Keratinocyte (primary cell): ENCODE measurements at regions not wholly inside any gene's neighbourhood (a gene's known extent, or its start where the extent isn't known, plus 50 kb on each side); places are given as distances from the start of the nearest gene placed in this dataset.
A peak's percentile ranks its signal among the peaks of the same experiment; 100 is the strongest.

ENCODE experiments used
- DNase-seq: peaks from one replicate; pipeline ENCODE4 v3.0.0-alpha.2; 2011; ENCODE audit warnings: low read depth, missing footprints, low spot score
- FAIRE-seq: peaks from 2 replicates; lab custom pipeline; 2011; peaks lifted over from hg19 to GRCh38; lab: Jason Lieb, UNC
- H2AFZ ChIP-seq: 2 replicates; pipeline ENCODE4 v1.6.0; 2012; ENCODE audit warnings: low read length, control low read depth, inconsistent platforms; ENCODE audit not compliant: control insufficient read depth
- H3K27ac ChIP-seq: 2 replicates; pipeline ENCODE4 v1.5.1; 2011; ENCODE audit warnings: low read length; ENCODE audit not compliant: control insufficient read depth, insufficient read depth
- H3K27me3 ChIP-seq: 3 replicates; pipeline ENCODE4 v1.6.0; 2011; ENCODE audit warnings: low read length; ENCODE audit not compliant: control insufficient read depth, insufficient read depth; ENCODE audit errors: extremely low read depth
- H3K36me3 ChIP-seq, 2 experiments: 2 replicates in 1 of 2; 3 replicates in 1 of 2; pipeline ENCODE4 v1.5.1; 2011; ENCODE audit warnings: low read length in 2 of 2, mild to moderate bottlenecking in 1 of 2; ENCODE audit not compliant: control insufficient read depth in 2 of 2, insufficient read depth in 2 of 2; ENCODE audit errors: extremely low read depth in 1 of 2
- H3K4me1 ChIP-seq: 3 replicates; pipeline ENCODE4 v1.5.1; 2011; ENCODE audit warnings: low read length; ENCODE audit not compliant: control insufficient read depth, insufficient read depth; ENCODE audit errors: extremely low read depth
- H3K4me2 ChIP-seq: 3 replicates; pipeline ENCODE4 v1.6.0; 2011; ENCODE audit warnings: low read depth, low read length; ENCODE audit not compliant: control insufficient read depth, insufficient read depth; ENCODE audit errors: extremely low read depth
- H3K4me3 ChIP-seq, 3 experiments: fragments of 200-600 bp in 1 of 3; sonication (generic) in 1 of 3; 2 replicates in 2 of 3; 3 replicates in 1 of 3; pipeline ENCODE4 v1.5.1; 2011 to 2016; ENCODE audit warnings: low read length in 3 of 3, mild to moderate bottlenecking in 3 of 3, control low read depth in 2 of 3, inconsistent platforms in 1 of 3, low read depth in 1 of 3, mixed read lengths in 1 of 3, mixed run types in 1 of 3, moderate library complexity in 1 of 3; ENCODE audit not compliant: control insufficient read depth in 2 of 3, insufficient read depth in 2 of 3; ENCODE audit errors: extremely low read depth in 1 of 3
- H3K79me2 ChIP-seq: 2 replicates; pipeline ENCODE4 v1.6.0; 2012; ENCODE audit warnings: low read length; ENCODE audit not compliant: control insufficient read depth, insufficient read depth
- H3K9ac ChIP-seq: 3 replicates; pipeline ENCODE4 v1.6.0; 2011; ENCODE audit warnings: low read length; ENCODE audit not compliant: control insufficient read depth, insufficient read depth; ENCODE audit errors: extremely low read depth
- H3K9me1 ChIP-seq: 3 replicates; pipeline ENCODE4 v1.6.0; 2011; ENCODE audit warnings: low read length; ENCODE audit not compliant: control insufficient read depth, insufficient read depth; ENCODE audit errors: extremely low read depth
- H3K9me3 ChIP-seq: 2 replicates; pipeline ENCODE4 v1.5.1; 2012; ENCODE audit warnings: low read depth, low read length; ENCODE audit not compliant: control insufficient read depth
- H4K20me1 ChIP-seq: 3 replicates; pipeline ENCODE4 v1.6.0; 2011; ENCODE audit warnings: low read length; ENCODE audit not compliant: control insufficient read depth, insufficient read depth; ENCODE audit errors: extremely low read depth
- CTCF ChIP-seq, 3 experiments: IDR thresholded peaks in 1 of 3; conservative IDR thresholded peaks in 1 of 3; optimal IDR thresholded peaks in 1 of 3; 2 replicates in 2 of 3; 3 replicates in 1 of 3; pipeline versions ENCODE3 to v1.5.1; 2011; ENCODE audit warnings: low read length in 3 of 3, mild to moderate bottlenecking in 3 of 3, moderate library complexity in 2 of 3, control low read depth in 1 of 3, inconsistent platforms in 1 of 3; ENCODE audit not compliant: insufficient read depth in 2 of 3; ENCODE audit errors: extremely low read depth in 1 of 3
- EZH2 ChIP-seq: IDR thresholded peaks from one replicate; pipeline ENCODE4 v1.6.1; 2012; ENCODE audit warnings: inconsistent platforms, mild to moderate bottlenecking, low read length, moderate library complexity
- dilution Hi-C: fragments of 300-500 bp; cut with MboI; formaldehyde crosslinking; loops from one replicate; pipeline ENCODE4 v1.7.0; 2020; ENCODE audit warnings: low sequenced_read_pairs; ENCODE audit not compliant: extremely low pct_ligation_motif_present

- Histone ChIP-seq H3K9ac (no peak overlapping the region), H3K9me3 (no peaks in the 10 kb centered on the region), H3K4me3 (no peak overlapping the region), H2AFZ (no peak overlapping the region), H3K27ac (no peak overlapping the region), H3K4me2 (no peak overlapping the region), H3K9me1 (no peaks in the 10 kb centered on the region), H3K27me3 (no peaks in the 10 kb centered on the region), H3K4me1 (peaks cover 11% of the 10 kb centered on the region), H3K36me3 (no peaks in the 10 kb centered on the region), H4K20me1 (no peaks in the 10 kb centered on the region), H3K79me2 (no peaks in the 10 kb centered on the region)
- DNase-seq: no peak
- dilution Hi-C loops: no loop called here
- no peak for FAIRE-seq
- TF ChIP-seq EZH2 (no peak), CTCF (optimal IDR thresholded peaks at IDR 0.05 in 1 of 3, IDR thresholded peaks at IDR 0.05 in 1 of 3, conservative IDR thresholded peaks at IDR 0.05 in 1 of 3; ENCODE audit: extremely low read depth in 1 of 3, insufficient read depth in 2 of 3, low read length in 3 of 3) (no peak)
These were observed 366.8 kb upstream of the KCNMB2 start for GRCh38 chr3:178169421-178169820.

GRCh38 chr3:178170698-178171535 is 365.3 kb upstream of the KCNMB2 start:
- Histone ChIP-seq H3K4me2 (peak overlapping the region; percentile 28), H3K27ac (no peak overlapping the region), H3K4me3 (no peak overlapping the region), H3K9ac (no peak overlapping the region), H3K9me1 (no peaks in the 10 kb centered on the region), H2AFZ (no peak overlapping the region), H3K27me3 (no peaks in the 10 kb centered on the region), H4K20me1 (no peaks in the 10 kb centered on the region), H3K4me1 (peaks cover 11% of the 10 kb centered on the region), H3K36me3 (no peaks in the 10 kb centered on the region), H3K79me2 (no peaks in the 10 kb centered on the region), H3K9me3 (no peaks in the 10 kb centered on the region)
- peak; percentile 90 for FAIRE-seq
- TF ChIP-seq EZH2 (no peak), CTCF (optimal IDR thresholded peaks at IDR 0.05 in 1 of 3, IDR thresholded peaks at IDR 0.05 in 1 of 3, conservative IDR thresholded peaks at IDR 0.05 in 1 of 3; ENCODE audit: extremely low read depth in 1 of 3, insufficient read depth in 2 of 3, low read length in 3 of 3) (no peak)
- DNase-seq: peak; percentile 33
- dilution Hi-C loops: no loop called here
